ENCODE measurements at regions not wholly inside any gene's neighbourhood (a gene's known extent, or its start where the extent isn't known, plus 50 kb on each side); places are given as distances from the start of the nearest gene placed in this dataset.

- TF ChIP-seq ZNF24 (IDR thresholded peaks at IDR 0.05) (no peak), NFYB (IDR thresholded peaks at IDR 0.05; ENCODE audit: extremely low read depth, insufficient read length) (no peak), RBM22 (IDR thresholded peaks at IDR 0.05; ENCODE audit: low read depth, low read length, poor library complexity, severe bottlenecking) (no peak), ZC3H8 (IDR thresholded peaks at IDR 0.05) (no peak), CTCF (IDR thresholded peaks at IDR 0.05 in 2 of 3, conservative IDR thresholded peaks at IDR 0.05 in 1 of 3; ENCODE audit: insufficient read depth in 2 of 3, low read depth in 1 of 3, low read length in 3 of 3) (no peak), POU5F1 (IDR thresholded peaks at IDR 0.05; ENCODE audit: borderline replicate concordance, low read depth, low read length, partially characterized antibody) (no peak), POLR2AphosphoS5 (IDR thresholded peaks at IDR 0.05; ENCODE audit: control insufficient read depth, insufficient read depth, low read depth, low read length) (no peak), CBFB (CRISPR knock-in tag; IDR thresholded peaks at IDR 0.05) (no peak), SREBF1 (IDR thresholded peaks at IDR 0.05; ENCODE audit: borderline replicate concordance, low read depth, low read length) (no peak), HDAC6 (IDR thresholded peaks at IDR 0.05; ENCODE audit: low read depth, low read length) (no peak), TARDBP (IDR thresholded peaks at IDR 0.05) (no peak)
Observed at GRCh38 chr21:38664315-38664714, 141.4 kb upstream of the ETS2 start.
